ENCODE measurements at regions not wholly inside any gene's neighbourhood (a gene's known extent, or its start where the extent isn't known, plus 50 kb on each side); places are given as distances from the start of the nearest gene placed in this dataset.

DNA sequence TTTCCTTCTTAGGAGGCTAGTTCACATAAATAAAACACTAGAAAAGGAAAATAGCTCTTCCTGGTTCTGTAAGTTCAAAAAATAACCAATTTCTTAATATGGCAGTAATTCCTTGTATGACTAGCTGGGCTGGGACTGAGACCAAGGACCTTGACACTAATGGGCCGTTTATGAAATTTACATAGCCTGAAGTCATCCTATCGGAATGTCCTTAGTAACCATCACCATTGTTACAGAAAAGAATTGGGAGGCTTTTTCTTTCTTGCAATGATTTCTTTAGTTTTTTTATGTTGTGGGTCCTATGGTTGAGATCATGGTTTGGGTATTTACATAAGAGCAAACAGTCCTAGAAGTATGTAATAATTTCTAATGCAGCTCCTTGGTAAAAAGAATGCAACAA lies 87.1 kb upstream of the HDAC9 start:
- no peak for DNase-seq (ENCODE audit: low read depth, low spot score)

DNA sequence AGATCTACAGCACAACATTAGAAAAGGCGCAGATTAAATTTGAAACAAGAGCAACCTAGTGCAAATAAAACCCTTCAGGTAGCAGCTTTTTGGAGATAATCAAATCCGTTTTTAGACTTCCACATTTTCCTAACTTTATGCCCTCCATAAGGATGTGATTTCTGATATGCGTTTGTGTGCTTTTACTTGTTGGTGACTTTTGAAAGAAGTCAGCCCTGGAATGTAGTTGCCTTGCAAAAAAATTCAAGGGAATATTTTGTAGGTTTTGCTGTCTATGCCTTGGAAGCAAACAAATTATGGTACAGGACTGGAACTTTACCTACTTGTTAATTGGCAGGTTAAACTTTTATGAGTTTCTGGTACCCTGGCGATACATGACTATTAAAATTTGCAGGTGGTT lies 86.7 kb upstream of the HDAC9 start:
- DNase-seq (ENCODE audit: low read depth, low spot score) = no peak

DNA sequence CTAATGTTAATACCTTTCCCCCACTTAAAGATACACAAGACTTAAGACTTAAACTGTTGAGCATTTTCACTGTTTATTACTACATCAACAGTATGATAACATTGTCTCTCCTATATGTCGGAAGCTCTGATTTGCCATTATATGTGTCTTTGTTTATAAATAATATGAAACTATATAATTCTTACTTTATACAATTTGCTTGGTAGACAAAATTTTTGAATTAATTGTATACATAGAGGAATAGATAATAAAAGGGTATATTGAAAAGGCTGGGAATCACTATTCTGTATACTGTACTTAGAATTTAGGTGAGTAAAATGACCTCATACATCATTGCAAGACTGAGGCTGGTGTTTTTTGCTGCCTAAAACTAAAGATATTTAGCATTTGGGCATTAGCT lies 82.1 kb upstream of the HDAC9 start:
- no peak for DNase-seq (ENCODE audit: low read depth, low spot score)

DNA sequence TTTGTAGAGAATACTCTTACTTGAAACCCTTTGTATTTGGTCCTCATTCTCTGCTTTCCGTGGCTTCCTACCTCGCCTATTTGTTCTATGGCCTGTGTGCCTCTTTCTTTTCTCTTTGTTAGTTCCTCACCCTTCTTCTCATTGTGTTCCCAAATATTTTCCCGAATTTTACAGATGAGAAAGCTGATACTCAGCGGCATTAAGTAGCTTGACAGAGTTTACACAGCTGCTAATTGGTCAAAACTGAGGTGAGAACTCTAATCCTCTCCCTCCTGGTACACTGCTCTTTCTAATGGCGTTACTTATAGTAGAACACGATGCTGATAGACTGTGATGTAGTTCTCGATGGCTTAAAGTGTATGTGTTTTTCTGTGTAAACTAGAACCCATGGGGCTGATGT lies 80.7 kb upstream of the HDAC9 start:
- DNase-seq (ENCODE audit: low read depth, low spot score) = no peak

DNA sequence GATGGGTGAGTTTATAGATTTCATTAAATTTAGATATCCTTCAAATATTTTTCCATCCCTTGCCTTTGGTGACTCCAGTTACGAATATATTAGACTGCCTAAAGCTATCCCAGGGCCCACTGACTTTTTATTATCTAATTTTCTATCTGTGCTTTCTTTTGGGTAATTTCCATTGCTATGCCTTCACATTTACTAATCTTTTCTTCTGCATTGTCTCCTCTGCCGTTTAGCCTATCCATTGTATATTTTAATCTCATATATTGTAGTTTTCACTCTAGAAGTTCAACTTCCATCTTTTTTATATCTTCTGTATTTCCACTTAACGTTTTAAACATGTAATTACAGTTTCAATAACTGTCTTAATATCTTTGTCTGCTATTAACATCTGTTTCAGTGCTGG lies 78.6 kb upstream of the HDAC9 start:
- DNase-seq (ENCODE audit: low read depth, low spot score) = no peak

DNA sequence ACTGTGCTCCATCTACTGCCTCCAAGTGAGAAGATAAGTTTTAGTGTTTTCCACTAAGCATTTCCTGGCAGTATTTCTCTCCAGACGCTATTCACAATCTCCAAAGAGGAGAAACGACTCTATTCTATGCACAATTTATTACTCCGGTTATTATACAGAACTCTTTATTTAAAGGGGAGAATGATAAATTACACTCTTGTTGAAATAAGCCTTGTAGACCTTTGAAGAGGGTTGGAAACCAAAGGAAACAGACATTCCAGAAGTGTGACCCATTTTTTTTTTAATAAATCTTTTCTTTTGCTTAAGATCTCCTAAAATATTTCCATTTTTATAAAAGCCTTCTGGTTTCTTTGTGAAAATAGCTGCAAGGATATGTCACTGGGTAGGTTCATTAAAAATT lies 76.1 kb upstream of the HDAC9 start:
- no peak for DNase-seq (ENCODE audit: low read depth, low spot score)

DNA sequence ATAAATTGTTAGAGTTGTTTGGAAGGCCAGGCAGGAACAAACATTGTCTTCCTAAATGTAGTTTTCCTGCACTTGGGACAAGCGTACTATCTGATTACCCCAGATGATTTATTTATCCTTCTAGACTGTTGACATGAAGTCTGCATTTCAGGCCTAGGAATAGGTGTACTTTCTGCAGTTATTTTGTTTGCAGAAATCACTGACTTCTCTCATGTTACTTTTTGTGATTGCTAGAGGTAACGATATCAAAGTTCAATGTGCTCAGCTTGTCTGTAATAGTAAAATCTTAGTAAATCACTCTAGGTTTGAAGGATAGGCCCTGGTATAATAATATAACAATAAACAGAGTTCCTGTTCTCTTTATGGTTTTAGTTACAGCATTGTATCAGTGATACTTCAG lies 75.4 kb upstream of the HDAC9 start:
- DNase-seq (ENCODE audit: low read depth, low spot score) = no peak

DNA sequence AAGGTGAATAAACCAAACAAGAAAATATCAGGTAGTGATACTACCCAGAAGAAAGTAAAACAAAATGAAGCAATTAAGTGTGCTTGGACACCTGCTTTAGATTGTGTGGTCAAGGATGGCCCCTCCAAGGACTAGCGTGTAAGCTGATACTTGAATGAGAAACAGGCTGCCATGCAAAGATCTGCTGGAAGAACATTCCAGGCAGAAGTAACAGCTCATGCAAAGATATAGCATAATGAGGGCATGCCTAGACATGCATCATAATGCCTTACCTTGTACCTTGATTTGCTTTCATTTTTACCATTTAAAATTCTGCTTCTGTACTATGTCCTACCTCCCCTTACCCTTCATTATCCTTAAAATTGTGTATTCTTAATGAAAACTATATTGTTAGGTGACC lies 74.8 kb upstream of the HDAC9 start:
- no peak for DNase-seq (ENCODE audit: low read depth, low spot score)

DNA sequence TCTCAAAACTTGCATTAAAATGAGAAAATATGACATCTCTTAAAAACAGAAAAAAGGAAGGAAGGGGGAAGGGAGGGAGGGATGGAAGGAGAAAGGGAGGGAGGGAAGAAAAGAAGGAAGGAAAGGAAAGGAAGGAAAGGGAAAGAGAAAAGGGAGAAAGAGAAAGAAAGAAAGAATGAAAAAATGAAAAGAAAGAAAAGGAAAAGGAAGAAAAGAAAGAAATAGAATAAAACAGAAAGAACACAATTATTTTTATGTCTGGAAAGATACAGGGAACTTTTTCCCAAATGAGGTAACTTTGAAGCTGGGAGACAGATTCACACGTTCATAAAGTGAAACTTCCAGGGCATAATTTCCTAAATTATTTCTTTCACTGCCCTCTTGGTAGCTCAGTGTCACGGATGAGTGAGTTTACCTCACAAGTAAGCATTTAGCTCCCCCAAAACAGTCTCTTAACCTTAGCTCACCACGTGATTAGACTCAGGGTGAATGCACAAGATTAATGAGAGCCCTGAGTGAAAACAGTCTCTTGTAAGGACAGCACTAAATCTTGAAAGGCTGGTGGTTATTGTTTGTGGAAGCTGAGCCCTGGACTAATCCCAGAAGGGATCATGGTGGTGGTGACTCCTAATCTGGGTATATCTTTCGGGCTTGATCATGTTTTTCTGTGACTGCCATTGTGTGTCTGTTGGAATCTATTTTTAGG lies 74.1 kb upstream of the HDAC9 start:
- DNase-seq (ENCODE audit: low read depth, low spot score) = no peak

DNA sequence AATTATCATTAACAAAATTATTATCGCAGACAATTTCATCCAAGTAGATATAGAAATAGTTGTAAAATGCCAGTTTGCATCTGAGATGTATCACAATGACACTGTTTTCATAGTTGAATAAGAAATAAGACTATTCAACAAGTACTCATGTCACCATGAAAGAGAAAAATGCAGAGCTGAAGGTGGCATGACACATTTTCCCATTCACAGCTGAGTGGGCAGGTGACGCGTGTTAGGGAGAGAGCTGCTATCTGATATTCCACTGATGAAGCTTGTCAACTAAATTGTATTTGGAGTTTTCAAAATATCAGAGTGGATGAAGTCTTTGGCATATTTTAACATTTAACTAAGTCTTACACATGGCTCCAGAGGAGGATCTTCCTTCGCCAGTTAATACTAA lies 70.3 kb upstream of the HDAC9 start:
- DNase-seq (ENCODE audit: low read depth, low spot score) = no peak

DNA sequence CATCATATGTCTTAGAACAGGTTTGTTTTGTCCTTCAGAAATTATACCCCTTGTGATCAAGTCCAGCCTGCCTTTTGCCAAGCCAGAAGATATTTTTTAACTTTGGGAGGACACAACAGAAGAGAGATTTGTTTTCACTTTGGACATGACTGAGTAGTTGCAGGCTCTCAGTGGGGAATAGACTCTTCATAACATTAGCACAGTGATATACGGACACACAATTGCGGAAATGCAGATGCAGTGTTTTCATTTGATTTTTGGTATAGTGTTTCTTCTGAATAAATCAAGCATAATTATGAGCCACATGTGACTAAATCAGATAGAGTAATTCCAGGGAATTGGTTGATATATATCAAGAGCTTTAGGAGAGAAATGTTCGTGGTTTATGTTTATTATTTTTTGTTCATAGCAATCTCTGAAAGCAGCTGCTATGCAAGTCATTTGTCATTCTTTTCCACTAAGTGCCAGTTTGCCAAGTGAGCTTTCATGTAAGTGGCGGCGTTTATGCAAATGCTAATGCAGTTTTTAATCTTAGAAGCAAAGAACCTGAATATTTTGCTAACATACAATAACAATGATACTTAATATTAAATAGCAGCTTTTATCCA lies 69.6 kb upstream of the HDAC9 start:
- DNase-seq (ENCODE audit: low read depth, low spot score) = no peak

DNA sequence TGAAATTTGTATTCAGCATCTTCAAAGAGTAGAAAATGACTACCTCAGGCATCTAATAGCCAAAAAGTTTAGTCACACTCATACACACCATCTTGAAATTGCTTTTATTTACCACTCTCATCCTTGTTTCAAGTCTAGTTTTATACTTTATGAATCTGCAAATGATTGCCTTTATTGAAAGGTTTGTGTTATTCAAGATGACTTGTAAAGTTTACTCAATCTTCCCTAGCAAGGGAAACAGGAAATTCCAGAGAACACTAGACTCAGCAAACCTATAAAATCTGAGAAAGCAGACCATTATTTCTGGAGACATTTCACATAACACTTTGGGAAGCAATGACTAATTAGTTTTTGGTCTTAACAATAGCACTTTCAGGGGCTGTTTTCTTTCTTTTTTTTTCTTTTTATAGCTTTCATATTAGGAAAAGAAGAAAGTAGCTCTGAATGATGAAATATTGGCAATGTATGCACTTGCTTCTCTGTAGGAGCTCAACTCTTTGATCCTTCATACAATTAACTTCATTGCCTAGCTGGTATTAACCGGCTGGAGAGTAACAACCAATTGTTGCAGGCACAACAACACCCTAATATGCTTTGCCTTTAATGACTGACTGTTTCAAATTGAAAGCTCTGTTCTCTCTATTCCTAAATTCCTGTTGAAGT lies 68.9 kb upstream of the HDAC9 start:
- DNase-seq (ENCODE audit: low read depth, low spot score) = no peak

DNA sequence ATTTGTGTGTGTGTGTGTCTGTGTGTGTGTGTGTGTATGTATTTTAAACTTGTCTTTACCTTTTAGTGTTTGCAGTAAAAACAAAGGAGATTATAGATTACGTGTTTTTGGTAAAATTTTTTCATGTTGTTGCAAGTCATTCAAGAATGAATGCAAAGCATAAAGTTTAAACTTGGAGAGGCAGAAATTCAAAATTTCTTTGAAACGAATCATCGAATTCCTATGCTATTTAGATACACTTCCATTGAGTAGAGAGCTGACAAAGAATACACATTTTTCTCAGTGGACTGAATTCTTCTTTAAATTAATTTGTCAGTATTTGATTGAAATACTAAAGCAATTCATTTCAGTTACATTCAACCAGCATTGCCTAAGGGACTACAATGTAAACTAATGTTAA lies 66.0 kb upstream of the HDAC9 start:
- no peak for DNase-seq (ENCODE audit: low read depth, low spot score)

DNA sequence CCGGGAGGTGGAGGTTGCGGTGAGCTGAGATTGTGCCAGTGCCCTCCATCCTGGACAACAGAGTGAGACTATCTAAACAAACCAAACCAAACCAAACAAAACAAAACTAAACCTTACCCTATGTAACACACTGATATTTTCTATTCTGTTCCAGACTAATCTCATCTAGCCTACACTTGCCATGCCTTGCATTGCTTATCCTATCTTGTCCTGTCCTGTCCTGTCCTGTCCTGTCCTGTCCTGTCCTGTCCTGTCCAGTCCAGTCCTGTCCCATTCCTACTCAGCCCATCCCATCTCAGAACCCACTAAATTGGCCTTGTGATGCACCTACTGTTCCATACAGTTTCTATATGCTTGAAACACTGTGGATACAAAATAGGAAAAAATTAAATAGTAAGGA lies 64.7 kb upstream of the HDAC9 start:
- DNase-seq (ENCODE audit: low read depth, low spot score) = no peak

DNA sequence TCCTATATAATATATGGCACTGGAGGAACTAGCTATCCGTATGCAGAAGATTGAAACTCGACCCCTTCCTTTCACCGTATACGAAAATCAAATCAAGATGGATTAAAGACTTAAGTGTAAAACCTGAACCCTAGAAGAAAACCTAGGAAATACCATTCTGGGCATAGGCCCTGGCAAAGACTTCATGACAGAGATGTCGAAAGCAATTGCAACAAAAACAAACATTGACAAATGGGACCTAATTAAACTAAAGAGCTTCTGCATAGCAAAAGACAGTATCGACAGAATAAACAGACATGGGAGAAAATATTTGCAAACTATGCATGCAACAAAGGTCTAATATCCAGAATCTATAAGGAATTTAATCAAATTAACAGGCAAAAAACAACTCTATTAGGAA lies 61.4 kb upstream of the HDAC9 start:
- no peak for DNase-seq (ENCODE audit: low read depth, low spot score)

DNA sequence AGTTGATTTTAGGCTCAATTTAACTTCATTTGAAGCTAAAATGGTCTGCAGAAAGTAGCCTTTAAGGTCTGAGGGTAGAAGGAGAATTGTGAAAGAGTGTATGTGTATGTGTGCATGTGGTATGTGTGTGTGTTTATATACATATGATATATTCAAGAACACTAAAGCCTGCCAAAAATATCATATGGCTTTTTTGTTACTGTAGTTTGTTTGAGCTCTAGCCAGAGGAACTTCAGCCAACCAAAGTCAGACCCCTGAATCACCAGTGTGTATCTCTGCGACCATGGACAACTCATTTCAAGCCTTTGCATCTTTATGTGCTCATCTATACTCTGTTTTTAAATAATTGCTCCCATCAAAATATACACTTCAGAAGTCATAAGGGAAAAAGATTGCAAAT lies 58.4 kb upstream of the HDAC9 start:
- no peak for DNase-seq (ENCODE audit: low read depth, low spot score)

DNA sequence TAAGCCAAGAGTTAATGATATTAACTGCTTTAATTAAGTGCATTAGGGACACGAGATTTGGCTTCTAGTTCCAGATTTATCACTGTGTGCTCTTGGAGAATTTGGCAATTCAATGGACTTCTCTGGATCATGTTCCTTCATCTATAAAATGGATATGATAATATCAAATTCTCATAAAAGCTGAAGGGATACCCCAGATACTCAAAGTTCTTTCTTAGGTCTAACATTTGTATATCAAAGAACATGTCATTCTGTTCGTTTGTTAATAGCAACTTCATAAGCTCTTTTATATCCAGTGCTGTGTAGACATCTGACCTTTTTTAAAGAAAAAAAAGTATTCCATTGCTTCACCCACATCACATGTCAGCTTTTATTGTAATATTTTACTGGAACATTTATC lies 54.6 kb upstream of the HDAC9 start:
- DNase-seq (ENCODE audit: low read depth, low spot score) = no peak

DNA sequence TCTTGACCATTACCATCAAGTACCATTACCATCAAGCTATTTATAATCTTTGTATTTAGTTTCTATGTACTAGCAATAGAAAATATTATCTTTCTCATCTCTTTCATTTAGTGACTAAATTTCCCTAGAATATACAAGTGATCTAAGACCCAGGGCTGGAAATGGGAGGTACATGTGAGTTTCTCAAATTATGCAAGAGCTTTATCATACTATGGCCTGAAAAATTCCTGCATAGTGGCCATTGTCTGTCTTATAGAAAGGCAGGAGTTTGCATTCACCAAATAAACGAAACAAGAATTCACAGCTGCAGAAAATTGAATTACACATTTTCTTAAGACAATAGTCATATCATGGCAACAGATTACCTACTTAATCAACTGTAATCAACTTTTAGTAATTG lies 50.7 kb upstream of the HDAC9 start:
- no peak for DNase-seq (ENCODE audit: low read depth, low spot score)

DNA sequence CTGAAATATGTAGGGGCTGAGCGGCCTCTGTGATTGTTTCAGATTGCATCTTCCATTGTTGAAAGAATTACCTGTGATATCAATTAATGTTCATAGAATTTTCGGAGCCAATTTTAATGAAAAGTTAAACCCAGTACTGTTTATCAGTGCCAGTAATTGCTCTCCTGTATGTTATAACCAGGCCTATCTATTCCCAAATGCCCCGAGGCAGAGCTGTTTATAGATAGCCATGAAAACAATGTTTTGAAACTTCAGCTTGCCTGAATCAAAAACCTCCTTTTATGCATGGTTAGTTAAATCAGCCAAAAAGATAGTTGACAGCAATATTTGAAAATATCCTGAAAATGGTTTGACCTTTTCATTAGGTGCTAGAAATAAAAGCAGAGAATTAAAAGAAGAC lies 50.1 kb upstream of the HDAC9 start:
- no peak for DNase-seq (ENCODE audit: low read depth, low spot score)
